ENCODE measurements at regions not wholly inside any gene's neighbourhood (a gene's known extent, or its start where the extent isn't known, plus 50 kb on each side); places are given as distances from the start of the nearest gene placed in this dataset.

GRCh38 chr4:174586651-174587050 lies 64.4 kb upstream of the HPGD start:
- CTCF ChIA-PET, result no interaction called here
- DNase-seq (ENCODE audit: extremely low spot score), result no peak
- POLR2A ChIA-PET, result no interaction called here
- no peak for TF ChIP-seq CTCF (IDR thresholded peaks at IDR 0.05; ENCODE audit: control extremely low read depth, extremely low read depth, low read depth, missing control alignments)

- ChIA-PET CTCF (no interaction called here), POLR2A (no interaction called here)
Observed at GRCh38 chr4:174583056-174583455, 60.8 kb upstream of the HPGD start.

GRCh38 chr4:174582463-174582862 lies 60.2 kb upstream of the HPGD start:
- POLR2A ChIA-PET, result no interaction called here
- DNase-seq (ENCODE audit: extremely low spot score), result no peak
- CTCF ChIA-PET, result no interaction called here
- no peak for TF ChIP-seq CTCF (IDR thresholded peaks at IDR 0.05; ENCODE audit: control extremely low read depth, extremely low read depth, low read depth, missing control alignments)

More at GRCh38 chr4:174583056-174583455, 60.8 kb upstream of the HPGD start:
- no peak for TF ChIP-seq CTCF (IDR thresholded peaks at IDR 0.05; ENCODE audit: control extremely low read depth, extremely low read depth, low read depth, missing control alignments)
- DNase-seq (ENCODE audit: extremely low spot score), result no peak

- ChIA-PET CTCF (no interaction called here), POLR2A (no interaction called here)
- no peak for TF ChIP-seq CTCF (IDR thresholded peaks at IDR 0.05; ENCODE audit: control extremely low read depth, extremely low read depth, low read depth, missing control alignments)
- no peak for DNase-seq (ENCODE audit: extremely low spot score)
Observed at GRCh38 chr4:174581901-174582300, 59.6 kb upstream of the HPGD start.

- ChIA-PET POLR2A (no interaction called here), CTCF (no interaction called here)
- no peak for TF ChIP-seq CTCF (IDR thresholded peaks at IDR 0.05; ENCODE audit: control extremely low read depth, extremely low read depth, low read depth, missing control alignments)
- DNase-seq (ENCODE audit: extremely low spot score), result no peak
Observed at GRCh38 chr4:174580597-174580996, 58.3 kb upstream of the HPGD start.

- TF ChIP-seq CTCF (IDR thresholded peaks at IDR 0.05; ENCODE audit: control extremely low read depth, extremely low read depth, low read depth, missing control alignments), result no peak
- no peak for DNase-seq (ENCODE audit: extremely low spot score)
- POLR2A ChIA-PET, result no interaction called here
- CTCF ChIA-PET, result no interaction called here
Observed at GRCh38 chr4:174579421-174579820, 57.1 kb upstream of the HPGD start.

GRCh38 chr4:174578366-174578765 lies 56.1 kb upstream of the HPGD start:
- TF ChIP-seq CTCF (IDR thresholded peaks at IDR 0.05; ENCODE audit: control extremely low read depth, extremely low read depth, low read depth, missing control alignments), result no peak
- ChIA-PET CTCF (no interaction called here), POLR2A (no interaction called here)
- DNase-seq (ENCODE audit: extremely low spot score), result no peak

Measured in GM10248 (cell line).